GM13977 (cell line): ENCODE measurements at regions not wholly inside any gene's neighbourhood (a gene's known extent, or its start where the extent isn't known, plus 50 kb on each side); places are given as distances from the start of the nearest gene placed in this dataset.

Source experiments
- DNase-seq: peaks from one replicate; pipeline ENCODE4 v3.0.0; 2012; ENCODE audit warnings: low spot score
- CTCF ChIP-seq: IDR thresholded peaks from 2 replicates; pipeline ENCODE4 v1.5.1; 2012; ENCODE audit warnings: mild to moderate bottlenecking, control low read depth; ENCODE audit not compliant: insufficient read depth; ENCODE audit errors: extremely low read depth, missing control alignments
- in situ Hi-C: fragments of 300-500 bp; cut with MboI; formaldehyde crosslinking; loops from one replicate; pipeline ENCODE4 v1.12.0; 2022; ENCODE audit warnings: low sequenced_read_pairs, low pct_unique_long_range_greater_than_20kb, mixed read lengths, inconsistent platforms; ENCODE audit not compliant: unreplicated experiment

- TF ChIP-seq CTCF = no peak
- in situ Hi-C loops = no loop called here
- DNase-seq = no peak
These were observed 244.4 kb downstream of the COX7C start for GRCh38 chr5:86862093-86862492.

GRCh38 chr5:86864051-86864450, 246.3 kb downstream of the COX7C start:
- no peak for DNase-seq
- in situ Hi-C loops = no loop called here
- no peak for TF ChIP-seq CTCF

- no peak for DNase-seq
- no peak for TF ChIP-seq CTCF
- in situ Hi-C loops = no loop called here
These were observed 247.6 kb downstream of the COX7C start for GRCh38 chr5:86865256-86865785.

GRCh38 chr5:86866036-86866435, 248.3 kb downstream of the COX7C start:
- TF ChIP-seq CTCF = no peak
- no peak for DNase-seq
- in situ Hi-C loops = no loop called here

GRCh38 chr5:86869268-86869667, 251.5 kb downstream of the COX7C start:
- no peak for TF ChIP-seq CTCF
- DNase-seq = no peak
- in situ Hi-C loops = no loop called here

GRCh38 chr5:86875539-86875938, 257.8 kb downstream of the COX7C start:
- in situ Hi-C loops = no loop called here
- DNase-seq = no peak
- no peak for TF ChIP-seq CTCF

- in situ Hi-C loops = no loop called here
- DNase-seq = no peak
- no peak for TF ChIP-seq CTCF
These were observed 260.5 kb downstream of the COX7C start for GRCh38 chr5:86878250-86878649.
